Left hindlimb (tissue), 1 donor: ENCODE measurements at regions not wholly inside any gene's neighbourhood (a gene's known extent, or its start where the extent isn't known, plus 50 kb on each side); places are given as distances from the start of the nearest gene placed in this dataset.

ENCODE experiments used
- DNase-seq: peaks from one replicate; pipeline ENCODE4 v3.0.0-alpha.2; 2018

- DNase-seq, result no peak
Observed at GRCh38 chr5:73306078-73306719, 133.2 kb downstream of the TMEM174 start.

DNA sequence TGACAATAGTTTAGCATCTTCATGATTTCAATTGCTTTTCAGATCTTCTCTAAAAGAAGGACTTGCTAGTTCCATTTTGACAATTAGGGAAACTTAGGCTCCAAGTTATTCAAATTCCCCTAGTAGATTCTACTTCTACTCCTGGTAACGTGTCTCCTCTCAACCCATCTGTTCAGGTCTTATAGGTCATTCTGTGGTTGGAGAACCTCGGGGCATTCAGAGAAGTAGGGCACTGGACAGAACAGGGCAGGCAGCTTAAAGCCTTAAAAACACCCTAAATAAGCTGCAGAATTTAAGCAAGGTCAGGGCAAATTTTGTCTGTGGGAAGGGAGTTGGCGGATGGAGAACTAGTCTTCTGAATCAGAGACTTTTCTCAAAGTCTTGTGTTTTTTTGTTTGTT is 132.4 kb downstream of the TMEM174 start:
- no peak for DNase-seq

DNA sequence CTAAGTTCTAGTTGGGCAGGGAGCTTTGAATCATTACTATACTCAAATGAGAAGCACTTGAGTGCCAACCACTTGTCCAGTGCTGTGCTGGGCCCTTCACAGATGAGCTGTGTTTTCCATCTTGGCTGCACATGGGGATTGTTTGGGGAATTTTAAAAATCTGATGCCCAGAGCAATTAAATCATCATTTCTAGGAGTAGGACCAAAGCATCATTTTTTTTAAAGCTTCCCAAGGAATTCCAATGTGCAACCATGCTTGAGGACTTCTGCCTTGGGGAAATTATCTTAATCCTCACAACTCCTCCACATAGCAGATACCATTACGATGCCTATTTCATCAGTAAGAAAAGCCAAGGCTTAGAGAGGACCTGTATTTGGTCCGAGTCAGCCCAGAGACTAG is 131.4 kb downstream of the TMEM174 start:
- no peak for DNase-seq

GRCh38 chr5:73303148-73304079 is 130.4 kb downstream of the TMEM174 start:
- no peak for DNase-seq

- DNase-seq, result no peak
Observed at GRCh38 chr5:73302797-73303147, 129.8 kb downstream of the TMEM174 start.

GRCh38 chr5:73301208-73301901 is 128.4 kb downstream of the TMEM174 start:
- no peak for DNase-seq

- no peak for DNase-seq
Observed at GRCh38 chr5:73300337-73301207, 127.6 kb downstream of the TMEM174 start.

DNA sequence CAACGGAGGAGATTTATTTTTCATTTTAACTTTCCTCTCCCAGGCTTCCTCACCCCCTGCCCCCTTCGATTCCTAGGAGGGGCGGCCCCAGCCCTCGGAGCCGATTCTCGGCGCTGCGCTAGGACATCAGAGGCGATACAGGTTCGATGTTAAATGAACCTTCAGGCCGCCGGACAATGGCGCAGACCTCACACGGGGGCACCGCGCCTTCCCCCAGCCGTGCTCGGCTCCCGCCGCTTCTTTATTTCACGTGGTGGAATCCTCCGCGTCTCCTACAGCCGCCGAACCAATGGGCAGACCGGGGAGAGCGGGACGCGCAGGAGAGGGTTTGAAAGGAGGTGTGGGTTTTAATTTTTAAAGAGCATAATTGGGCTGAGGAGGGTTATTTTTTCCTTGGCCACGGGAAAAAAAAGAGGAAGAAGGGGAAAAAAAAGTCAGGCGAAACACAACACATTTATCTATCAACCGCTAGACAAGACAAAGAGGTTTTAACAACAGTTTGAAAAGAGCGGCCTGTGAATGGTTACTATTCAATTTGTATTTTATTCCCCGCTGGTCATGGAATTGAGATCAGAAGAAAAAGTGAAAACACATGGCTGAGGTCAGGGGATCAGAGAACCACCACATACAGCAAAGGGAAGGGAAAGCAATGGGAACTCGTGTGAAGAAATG is 126.8 kb downstream of the TMEM174 start:
- no peak for DNase-seq

DNA sequence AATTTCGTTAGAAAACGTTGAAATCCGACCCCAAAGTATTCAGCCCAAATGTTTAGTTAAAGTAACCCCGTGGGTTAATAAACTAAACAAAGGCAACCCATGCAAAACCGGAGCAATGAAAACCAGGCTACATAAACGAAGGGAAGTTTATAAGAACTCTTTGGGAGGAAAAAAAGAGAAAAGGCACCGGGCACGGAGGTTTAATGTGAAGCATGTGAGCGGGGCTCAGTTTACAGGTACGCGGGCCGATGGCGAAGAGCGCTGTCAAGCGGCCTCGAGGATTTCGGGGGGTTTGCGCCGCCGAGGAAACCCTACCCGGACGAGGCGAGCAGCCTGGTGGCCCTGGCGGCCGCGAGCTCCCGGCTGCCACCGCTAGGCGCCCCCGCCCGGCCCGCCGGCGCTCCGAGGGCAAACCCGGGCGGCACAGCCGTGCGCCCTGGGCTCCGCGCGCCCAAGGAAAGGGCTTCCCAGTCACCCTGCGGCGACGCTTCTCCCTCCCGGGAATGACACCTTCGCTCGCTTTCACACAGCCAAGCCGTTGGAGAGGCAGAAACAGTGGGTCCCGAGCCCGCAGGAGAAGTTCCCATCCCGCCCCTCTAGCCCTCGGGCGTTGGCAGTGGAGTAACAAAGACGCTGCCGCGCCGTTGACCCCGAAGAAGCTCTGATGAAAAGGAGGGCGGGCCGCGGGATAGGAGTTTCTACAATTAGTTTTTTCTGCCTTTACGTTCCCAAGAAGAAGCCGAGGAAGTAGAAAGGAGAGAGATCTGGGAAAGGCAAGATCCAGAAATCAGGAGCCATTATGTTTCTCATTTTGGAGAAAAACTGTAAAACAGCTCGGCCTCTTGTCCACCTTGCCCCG is 126.0 kb downstream of the TMEM174 start:
- DNase-seq, result no peak

GRCh38 chr5:73298251-73298771 is 125.3 kb downstream of the TMEM174 start:
- no peak for DNase-seq

GRCh38 chr5:73297430-73297829 is 124.4 kb downstream of the TMEM174 start:
- DNase-seq, result no peak

GRCh38 chr5:73296772-73297171 is 123.8 kb downstream of the TMEM174 start:
- DNase-seq, result no peak

DNA sequence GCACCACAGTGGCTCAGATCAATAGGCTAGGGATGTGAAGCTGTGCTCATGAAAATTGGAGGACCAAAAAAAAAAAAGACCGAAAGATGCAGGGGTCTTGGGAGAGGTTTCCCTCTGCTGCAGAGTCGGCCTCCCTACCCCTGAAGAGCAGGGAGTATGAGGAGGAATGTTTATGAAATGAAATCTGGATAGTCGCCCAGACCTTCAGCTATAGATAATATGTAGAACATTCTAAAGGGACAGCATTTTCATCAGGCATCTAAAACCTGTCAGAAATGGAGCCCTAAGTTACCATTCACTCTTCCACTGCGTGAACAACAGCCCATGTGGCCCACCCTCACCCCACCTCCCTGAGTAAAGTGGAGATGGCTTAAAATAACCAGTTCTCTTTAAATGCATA is 122.9 kb downstream of the TMEM174 start:
- no peak for DNase-seq

DNA sequence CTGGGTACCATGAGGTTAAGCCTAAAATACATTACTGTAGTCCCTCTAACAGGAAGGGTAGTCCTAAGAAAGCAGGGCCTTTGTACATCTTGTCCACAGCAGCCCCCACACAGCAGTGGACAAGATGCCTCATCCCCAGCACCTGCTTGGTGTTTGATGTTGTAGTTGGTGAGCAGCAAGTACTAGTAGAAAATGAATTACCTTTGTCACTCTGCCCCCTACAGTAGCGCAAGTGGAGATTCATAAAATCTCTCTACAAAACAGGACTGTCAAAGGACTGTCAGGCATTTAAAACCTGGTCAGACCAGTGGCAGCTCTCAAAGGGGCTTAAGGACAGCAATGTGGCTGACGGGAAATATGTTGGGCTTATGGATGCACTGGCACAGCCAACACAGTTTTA is 122.5 kb downstream of the TMEM174 start:
- no peak for DNase-seq

GRCh38 chr5:73292816-73293459 is 119.9 kb downstream of the TMEM174 start:
- DNase-seq, result no peak

DNA sequence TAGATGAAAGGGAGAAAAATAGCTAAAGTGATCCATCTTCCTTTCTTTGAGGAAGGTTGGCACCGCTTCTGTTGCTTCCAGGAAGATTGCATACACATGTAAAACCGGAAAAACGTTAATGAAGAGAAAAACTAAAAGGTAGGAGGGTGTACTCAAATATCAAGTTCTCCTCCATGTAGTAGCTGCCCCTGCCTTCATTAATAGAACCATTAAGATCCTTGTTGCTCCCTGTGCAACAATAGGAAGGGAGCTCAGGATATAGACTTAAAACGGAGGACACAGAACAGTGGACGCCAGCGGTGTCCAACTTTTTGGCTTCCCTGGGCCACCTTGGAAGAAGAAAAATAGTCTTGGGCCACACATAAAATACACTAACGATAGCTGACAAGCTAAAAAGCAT is 118.9 kb downstream of the TMEM174 start:
- DNase-seq, result no peak

DNA sequence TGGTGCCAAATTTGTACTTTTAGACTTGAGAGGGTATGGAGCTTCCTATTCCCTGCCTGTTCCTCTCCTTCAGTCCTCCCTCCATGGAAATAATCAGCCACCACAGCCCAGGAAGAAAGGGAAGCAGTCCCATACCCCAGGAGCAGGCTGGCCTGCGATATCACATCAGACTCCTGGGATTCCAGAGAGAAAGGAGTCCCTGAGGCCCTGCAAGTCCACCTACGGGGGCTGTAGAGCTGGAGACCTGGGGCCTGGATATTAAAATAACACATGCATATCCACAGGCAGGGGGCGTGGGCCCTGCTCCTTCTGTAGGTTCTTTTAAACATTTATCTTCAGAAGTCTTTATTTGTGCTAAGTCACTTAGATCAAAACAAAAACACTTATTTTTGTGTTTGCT is 117.2 kb downstream of the TMEM174 start:
- DNase-seq, result no peak

GRCh38 chr5:73288803-73289720 is 116.1 kb downstream of the TMEM174 start:
- no peak for DNase-seq

- no peak for DNase-seq
Observed at GRCh38 chr5:73286896-73287295, 113.9 kb downstream of the TMEM174 start.
